Inflammatory macrophage treated with lipopolysaccharide for 4 hours (primary cell): ENCODE measurements at regions not wholly inside any gene's neighbourhood (a gene's known extent, or its start where the extent isn't known, plus 50 kb on each side); places are given as distances from the start of the nearest gene placed in this dataset.
A peak's percentile ranks its signal among the peaks of the same experiment; 100 is the strongest.

Experiments used
- DNase-seq: peaks from one replicate; pipeline ENCODE4 v3.0.0-alpha.2; 2020

GRCh38 chr2:107025869-107026380, 140.0 kb upstream of the ST6GAL2 start:
- DNase-seq, result no peak

- no peak for DNase-seq
Observed at GRCh38 chr2:107027205-107027604, 141.2 kb upstream of the ST6GAL2 start.

GRCh38 chr2:107027810-107028209, 141.8 kb upstream of the ST6GAL2 start:
- no peak for DNase-seq

GRCh38 chr2:107028661-107029060, 142.7 kb upstream of the ST6GAL2 start:
- no peak for DNase-seq

- DNase-seq, result no peak
Observed at GRCh38 chr2:107036293-107036692, 150.3 kb upstream of the ST6GAL2 start.

GRCh38 chr2:107062173-107062572, 176.2 kb upstream of the ST6GAL2 start:
- DNase-seq, result no peak

GRCh38 chr2:107062599-107063220, 176.7 kb upstream of the ST6GAL2 start:
- DNase-seq, result no peak

GRCh38 chr2:107063228-107063627, 177.3 kb upstream of the ST6GAL2 start:
- DNase-seq, result no peak

- DNase-seq, result no peak
Observed at GRCh38 chr2:107064750-107065149, 178.8 kb upstream of the ST6GAL2 start.

GRCh38 chr2:107068069-107068916, 182.3 kb upstream of the ST6GAL2 start:
- DNase-seq, result no peak

GRCh38 chr2:107069890-107070289, 183.9 kb upstream of the ST6GAL2 start:
- no peak for DNase-seq

- DNase-seq, result no peak
Observed at GRCh38 chr2:107072150-107072940, 186.4 kb upstream of the ST6GAL2 start.

- no peak for DNase-seq
Observed at GRCh38 chr2:107078584-107078983, 192.6 kb upstream of the ST6GAL2 start.

- no peak for DNase-seq
Observed at GRCh38 chr2:107086497-107086896, 200.5 kb upstream of the ST6GAL2 start.

GRCh38 chr2:107088156-107088555, 202.2 kb upstream of the ST6GAL2 start:
- DNase-seq, result no peak

GRCh38 chr2:107091163-107091864, 205.3 kb upstream of the ST6GAL2 start:
- DNase-seq, result no peak

- DNase-seq, result no peak
Observed at GRCh38 chr2:107093426-107093957, 207.5 kb upstream of the ST6GAL2 start.

- no peak for DNase-seq
Observed at GRCh38 chr2:107094450-107094986, 208.6 kb upstream of the ST6GAL2 start.

GRCh38 chr2:107102176-107102575, 216.2 kb upstream of the ST6GAL2 start:
- no peak for DNase-seq

GRCh38 chr2:107107351-107107750, 221.4 kb upstream of the ST6GAL2 start:
- no peak for DNase-seq

GRCh38 chr2:107108556-107108955, 222.6 kb upstream of the ST6GAL2 start:
- no peak for DNase-seq

GRCh38 chr2:107111623-107112022, 225.7 kb upstream of the ST6GAL2 start:
- peak; percentile 3 for DNase-seq
